ENCODE measurements at regions not wholly inside any gene's neighbourhood (a gene's known extent, or its start where the extent isn't known, plus 50 kb on each side); places are given as distances from the start of the nearest gene placed in this dataset.

DNA sequence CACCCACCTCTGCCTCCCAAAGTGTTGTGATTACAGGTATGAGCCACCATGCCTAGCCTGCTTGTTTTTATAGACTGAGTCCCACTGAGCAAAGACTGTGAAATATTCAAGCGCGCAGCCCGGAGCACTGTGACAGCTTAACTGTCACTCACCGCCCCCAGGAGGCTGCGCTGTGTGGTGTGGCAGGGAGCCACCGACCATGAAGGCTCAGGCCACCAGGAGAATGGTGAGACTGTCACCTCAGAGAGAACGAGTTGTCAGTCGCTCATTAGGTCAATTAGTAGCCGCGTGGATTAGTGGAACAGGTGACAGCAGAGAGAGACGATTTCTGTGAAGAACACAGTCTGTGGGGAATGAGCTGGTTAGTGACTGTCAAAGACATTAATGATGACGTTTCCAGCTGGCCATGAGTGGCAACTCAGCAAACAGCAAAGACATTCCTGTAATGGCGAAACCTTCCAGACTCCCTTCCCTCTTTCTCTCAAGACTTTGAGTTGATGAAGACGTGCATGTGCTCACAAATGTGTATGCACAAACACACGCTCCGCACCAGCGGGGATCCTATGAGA lies 64.5 kb downstream of the CYCS start:
- TF ChIP-seq, protein P1, sequence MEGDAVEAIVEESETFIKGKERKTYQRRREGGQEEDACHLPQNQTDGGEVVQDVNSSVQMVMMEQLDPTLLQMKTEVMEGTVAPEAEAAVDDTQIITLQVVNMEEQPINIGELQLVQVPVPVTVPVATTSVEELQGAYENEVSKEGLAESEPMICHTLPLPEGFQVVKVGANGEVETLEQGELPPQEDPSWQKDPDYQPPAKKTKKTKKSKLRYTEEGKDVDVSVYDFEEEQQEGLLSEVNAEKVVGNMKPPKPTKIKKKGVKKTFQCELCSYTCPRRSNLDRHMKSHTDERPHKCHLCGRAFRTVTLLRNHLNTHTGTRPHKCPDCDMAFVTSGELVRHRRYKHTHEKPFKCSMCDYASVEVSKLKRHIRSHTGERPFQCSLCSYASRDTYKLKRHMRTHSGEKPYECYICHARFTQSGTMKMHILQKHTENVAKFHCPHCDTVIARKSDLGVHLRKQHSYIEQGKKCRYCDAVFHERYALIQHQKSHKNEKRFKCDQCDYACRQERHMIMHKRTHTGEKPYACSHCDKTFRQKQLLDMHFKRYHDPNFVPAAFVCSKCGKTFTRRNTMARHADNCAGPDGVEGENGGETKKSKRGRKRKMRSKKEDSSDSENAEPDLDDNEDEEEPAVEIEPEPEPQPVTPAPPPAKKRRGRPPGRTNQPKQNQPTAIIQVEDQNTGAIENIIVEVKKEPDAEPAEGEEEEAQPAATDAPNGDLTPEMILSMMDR (conservative IDR thresholded peaks at IDR 0.05 in 1 of 2, IDR thresholded peaks at IDR 0.05 in 1 of 2; ENCODE audit: low read depth in 1 of 2, low read length in 2 of 2), result no peak
- TF ChIP-seq EZH2 (IDR thresholded peaks at IDR 0.05; ENCODE audit: low read length, missing control alignments), result no peak

Measured in fibroblast of lung (primary cell).